Suprapubic skin (tissue), 4 donors: ENCODE measurements at regions not wholly inside any gene's neighbourhood (a gene's known extent, or its start where the extent isn't known, plus 50 kb on each side); places are given as distances from the start of the nearest gene placed in this dataset.

Experiments used
- CTCF ChIP-seq, 2 donors: fragments of 200-600 bp in 1 of 2; fragments of 450-650 bp in 1 of 2; sonication (generic) in 1 of 2; IDR thresholded peaks; one replicate each; pipeline ENCODE4 v1.5.1; 2016 to 2019; ENCODE audit warnings: antibody characterized with exemption in 2 of 2, mild to moderate bottlenecking in 1 of 2, moderate library complexity in 1 of 2
- EP300 ChIP-seq: sonication (generic); formaldehyde crosslinking; IDR thresholded peaks from one replicate; pipeline ENCODE4 v1.6.1; 2017; ENCODE audit warnings: antibody characterized with exemption
- POLR2A ChIP-seq, 2 donors: fragments of 450-650 bp; IDR thresholded peaks; one replicate each; pipeline ENCODE4 v1.6.1; 2017; ENCODE audit warnings: antibody characterized with exemption in 2 of 2, mild to moderate bottlenecking in 2 of 2, moderate library complexity in 2 of 2
- POLR2AphosphoS5 ChIP-seq, 3 donors: sonication (generic); formaldehyde crosslinking; IDR thresholded peaks; one replicate each; pipeline ENCODE4 v1.6.1; 2017; ENCODE audit warnings: antibody characterized with exemption in 3 of 3

- no peak for TF ChIP-seq CTCF (IDR thresholded peaks at IDR 0.05)
- no peak for TF ChIP-seq POLR2A (IDR thresholded peaks at IDR 0.05)
- TF ChIP-seq POLR2AphosphoS5 (IDR thresholded peaks at IDR 0.05): no peak
- TF ChIP-seq EP300: no peak
These were observed 152.6 kb upstream of the PELI1 start for GRCh38 chr2:64296695-64297346.
